H1 (cell line): ENCODE measurements at regions not wholly inside any gene's neighbourhood (a gene's known extent, or its start where the extent isn't known, plus 50 kb on each side); places are given as distances from the start of the nearest gene placed in this dataset.

Experiments
- CTCF ChIA-PET: fragments of 300-600 bp; sonication (Branson Sonifier 250); formaldehyde crosslinking; loops from one replicate; lab custom pipeline; 2021; ENCODE audit not compliant: partially characterized antibody; lab: Charles Lee
- POLR2A ChIA-PET: fragments of 300-600 bp; sonication (Branson Sonifier 250); formaldehyde crosslinking; loops from one replicate; lab custom pipeline; 2021; ENCODE audit warnings: inconsistent platforms; ENCODE audit not compliant: partially characterized antibody; lab: Charles Lee
- DNase-seq, 2 experiments: peaks; one replicate each; pipeline versions ENCODE4 v3.0.0 to v3.0.0-alpha.2; 2010 to 2022; ENCODE audit warnings: low spot score in 2 of 2, low read depth in 1 of 2, mixed read lengths in 1 of 2
- FAIRE-seq: peaks from 2 replicates; lab custom pipeline; 2011; peaks lifted over from hg19 to GRCh38; lab: Jason Lieb, UNC
- H2AFZ ChIP-seq: 2 replicates; pipeline ENCODE4 v1.8.1; 2012; ENCODE audit warnings: low read length, inconsistent platforms
- H2AK5ac ChIP-seq: 2 replicates; pipeline ENCODE4 v1.6.1; 2013; ENCODE audit warnings: low read depth, low read length
- H2BK120ac ChIP-seq: replicated peaks from 2 replicates; pipeline ENCODE3; 2013; ENCODE audit warnings: low read depth, low read length, inconsistent platforms
- H2BK12ac ChIP-seq: 2 replicates; pipeline ENCODE4 v1.6.1; 2013; ENCODE audit warnings: low read depth, low read length
- H2BK15ac ChIP-seq: 2 replicates; pipeline ENCODE4 v1.6.1; 2013; ENCODE audit warnings: low read length
- H2BK20ac ChIP-seq: 2 replicates; pipeline ENCODE4 v1.6.1; 2013; ENCODE audit warnings: low read length
- H2BK5ac ChIP-seq: 2 replicates; pipeline ENCODE4 v1.6.1; 2013; ENCODE audit warnings: low read depth, low read length
- H3K14ac ChIP-seq: 2 replicates; pipeline ENCODE4 v1.6.1; 2013; ENCODE audit warnings: inconsistent platforms; ENCODE audit not compliant: insufficient read length
- H3K18ac ChIP-seq: 2 replicates; pipeline ENCODE4 v1.6.1; 2013; ENCODE audit warnings: low read length; ENCODE audit errors: extremely low read depth
- H3K23ac ChIP-seq: 2 replicates; pipeline ENCODE4 v1.6.1; 2013; ENCODE audit warnings: inconsistent platforms; ENCODE audit not compliant: insufficient read length
- H3K23me2 ChIP-seq: 2 replicates; pipeline ENCODE4 v1.6.1; 2013; ENCODE audit warnings: low read depth, low read length
- H3K27ac ChIP-seq: 2 replicates; pipeline ENCODE4 v1.6.1; 2011; ENCODE audit warnings: low read depth, low read length, inconsistent platforms
- H3K27me3 ChIP-seq, 4 experiments: replicated peaks in 1 of 4; 1 replicate in 1 of 4; 2 replicates in 3 of 4; pipeline versions ENCODE4 v1.6.1 to v1.8.1; 2011 to 2013; ENCODE audit warnings: low read length in 3 of 4, mild to moderate bottlenecking in 3 of 4, inconsistent platforms in 2 of 4, mixed read lengths in 2 of 4, moderate library complexity in 1 of 4; ENCODE audit not compliant: control insufficient read depth in 3 of 4, insufficient read depth in 3 of 4; ENCODE audit errors: extremely low read depth in 1 of 4
- H3K36me3 ChIP-seq, 4 experiments: 2 replicates each; pipeline versions ENCODE4 v1.6.1 to v1.8.1; 2011 to 2013; ENCODE audit warnings: mild to moderate bottlenecking in 4 of 4, low read length in 3 of 4, moderate library complexity in 2 of 4, control low read depth in 1 of 4, inconsistent platforms in 1 of 4; ENCODE audit not compliant: insufficient read depth in 4 of 4, control insufficient read depth in 2 of 4
- H3K4ac ChIP-seq: replicated peaks from 2 replicates; pipeline ENCODE3; 2013; ENCODE audit warnings: low read length, low read depth, mixed read lengths, inconsistent platforms; ENCODE audit not compliant: insufficient read length
- H3K4me1 ChIP-seq, 4 experiments: replicated peaks in 1 of 4; 1 replicate in 1 of 4; 2 replicates in 3 of 4; pipeline versions ENCODE4 v1.6.1 to v1.8.1; 2011 to 2013; ENCODE audit warnings: low read length in 3 of 4, inconsistent platforms in 2 of 4, mixed read lengths in 1 of 4; ENCODE audit not compliant: insufficient read depth in 4 of 4, control insufficient read depth in 3 of 4
- H3K4me2 ChIP-seq, 2 experiments: 2 replicates each; pipeline versions ENCODE4 v1.6.1 to v1.8.1; 2011 to 2013; ENCODE audit warnings: low read depth in 2 of 2, low read length in 2 of 2, control low read depth in 1 of 2, inconsistent platforms in 1 of 2, mild to moderate bottlenecking in 1 of 2; ENCODE audit not compliant: insufficient read depth in 1 of 2
- H3K4me3 ChIP-seq, 4 experiments: fragments of 200-600, 300-600 bp in 1 of 4; sonication (generic), shearing (Covaris generic), sonication (Bioruptor Twin) in 1 of 4; 2 replicates each; pipeline versions ENCODE4 v1.5.1 to v1.8.1; 2011 to 2016; ENCODE audit warnings: low read length in 4 of 4, low read depth in 3 of 4, control low read depth in 2 of 4, inconsistent platforms in 2 of 4, mild to moderate bottlenecking in 2 of 4, mixed read lengths in 1 of 4, moderate library complexity in 1 of 4; ENCODE audit not compliant: insufficient read depth in 2 of 4; ENCODE audit errors: extremely low read depth in 1 of 4
- H3K56ac ChIP-seq: replicated peaks from 2 replicates; pipeline ENCODE3; 2013; ENCODE audit warnings: low read depth, mild to moderate bottlenecking, mixed read lengths, low read length, inconsistent platforms; ENCODE audit not compliant: insufficient read length
- H3K79me1 ChIP-seq: 2 replicates; pipeline ENCODE4 v1.6.1; 2013; ENCODE audit warnings: low read depth, low read length, control low read depth
- H3K79me2 ChIP-seq, 2 experiments: 2 replicates each; pipeline versions ENCODE4 v1.6.1 to v1.8.1; 2012 to 2013; ENCODE audit warnings: low read length in 2 of 2, mild to moderate bottlenecking in 2 of 2, inconsistent platforms in 1 of 2; ENCODE audit not compliant: insufficient read depth in 2 of 2, control insufficient read depth in 1 of 2
- H3K9ac ChIP-seq, 4 experiments: replicated peaks in 1 of 4; 1 replicate in 1 of 4; 2 replicates in 3 of 4; pipeline versions ENCODE4 v1.6.1 to v1.8.1; 2011 to 2013; ENCODE audit warnings: low read depth in 3 of 4, low read length in 3 of 4, control low read depth in 2 of 4, mild to moderate bottlenecking in 2 of 4, moderate library complexity in 2 of 4, inconsistent platforms in 1 of 4; ENCODE audit errors: extremely low read depth in 1 of 4
- H3K9me3 ChIP-seq, 2 experiments: 2 replicates each; pipeline versions ENCODE4 v1.6.1 to v1.8.1; 2012 to 2013; ENCODE audit warnings: mild to moderate bottlenecking in 2 of 2, moderate library complexity in 2 of 2, control low read depth in 1 of 2, inconsistent platforms in 1 of 2, low read depth in 1 of 2, low read length in 1 of 2, mixed read lengths in 1 of 2; ENCODE audit not compliant: insufficient read depth in 2 of 2
- H4K20me1 ChIP-seq, 2 experiments: replicated peaks in 1 of 2; 2 replicates each; pipeline versions ENCODE3 to v1.8.1; 2011 to 2013; ENCODE audit warnings: inconsistent platforms in 2 of 2, low read length in 2 of 2, mild to moderate bottlenecking in 1 of 2; ENCODE audit not compliant: insufficient read depth in 2 of 2, control insufficient read depth in 1 of 2
- H4K5ac ChIP-seq: 2 replicates; pipeline ENCODE4 v1.6.1; 2013; ENCODE audit warnings: low read length, low read depth, mixed read lengths, inconsistent platforms; ENCODE audit not compliant: insufficient read length
- H4K8ac ChIP-seq: 2 replicates; pipeline ENCODE4 v1.8.0; 2013; ENCODE audit warnings: mild to moderate bottlenecking, moderate library complexity, low read length, inconsistent platforms; ENCODE audit not compliant: insufficient read depth; ENCODE audit errors: extremely low read depth
- H4K91ac ChIP-seq: replicated peaks from 2 replicates; pipeline ENCODE3; 2013; ENCODE audit warnings: low read length, mixed read lengths, inconsistent platforms; ENCODE audit not compliant: insufficient read length
- BRCA1 ChIP-seq: IDR thresholded peaks from 2 replicates; pipeline ENCODE4 v1.6.1; 2012; ENCODE audit warnings: low read depth, low read length, improper control_type of control experiment
- CBX5 ChIP-seq: fragments of 300-800, 300-1000 bp; sonication (generic); IDR thresholded peaks from 2 replicates; pipeline ENCODE4 v1.7.1; 2016; ENCODE audit warnings: antibody characterized with exemption, low read length, low read depth
- CBX8 ChIP-seq: fragments of 300-800, 300-1000 bp; sonication (generic); IDR thresholded peaks from 2 replicates; pipeline ENCODE4 v1.7.1; 2016; ENCODE audit warnings: low read depth, low read length, borderline replicate concordance
- E2F6 ChIP-seq: IDR thresholded peaks from 2 replicates; pipeline ENCODE4 v1.6.1; 2012; ENCODE audit warnings: inconsistent platforms
- HDAC6 ChIP-seq: IDR thresholded peaks from one replicate; pipeline ENCODE4 v1.7.1; 2012; ENCODE audit warnings: low read depth, mild to moderate bottlenecking, inconsistent platforms, low read length, moderate library complexity
- JUND ChIP-seq: IDR thresholded peaks from 2 replicates; pipeline ENCODE4 v1.6.1; 2011; ENCODE audit warnings: mild to moderate bottlenecking, improper control_type of control experiment, low read length
- KDM4A ChIP-seq: IDR thresholded peaks from one replicate; pipeline ENCODE4 v1.7.1; 2012; ENCODE audit warnings: low read depth, mild to moderate bottlenecking, moderate library complexity, low read length, inconsistent platforms; ENCODE audit not compliant: severe bottlenecking
- MAX ChIP-seq: IDR thresholded peaks from 2 replicates; pipeline ENCODE4 v1.6.1; 2012; ENCODE audit warnings: inconsistent platforms
- RAD21 ChIP-seq, 2 experiments: IDR thresholded peaks in 1 of 2; conservative IDR thresholded peaks in 1 of 2; 2 replicates each; pipeline ENCODE4 v1.6.1; 2011; ENCODE audit warnings: low read depth in 2 of 2, low read length in 2 of 2, improper control_type of control experiment in 1 of 2, inconsistent platforms in 1 of 2, mild to moderate bottlenecking in 1 of 2, moderate library complexity in 1 of 2
- SIN3A ChIP-seq, 2 experiments: IDR thresholded peaks in 1 of 2; conservative IDR thresholded peaks in 1 of 2; 2 replicates each; pipeline ENCODE4 v1.6.1; 2011 to 2012; ENCODE audit warnings: low read length in 2 of 2, improper control_type of control experiment in 1 of 2, low read depth in 1 of 2, mild to moderate bottlenecking in 1 of 2
- SIRT6 ChIP-seq: IDR thresholded peaks from one replicate; pipeline ENCODE4 v1.7.1; 2012; ENCODE audit warnings: low read length, inconsistent platforms
- SIX5 ChIP-seq: IDR thresholded peaks from 2 replicates; pipeline ENCODE4 v1.6.1; 2011; ENCODE audit warnings: mild to moderate bottlenecking, low read depth, low read length
- TBP ChIP-seq: IDR thresholded peaks from 2 replicates; pipeline ENCODE4 v1.6.1; 2011; ENCODE audit warnings: low read depth, low read length, improper control_type of control experiment
- TEAD4 ChIP-seq: IDR thresholded peaks from 2 replicates; pipeline ENCODE4 v1.6.1; 2012; ENCODE audit warnings: low read depth, low read length, inconsistent platforms, mixed read lengths
- YY1 ChIP-seq: IDR thresholded peaks from 2 replicates; pipeline ENCODE4 v1.6.1; 2011; ENCODE audit warnings: low read depth, mild to moderate bottlenecking, low read length
- WGBS, 2 experiments: shearing (Covaris generic) in 1 of 2; methylation state at CpG; one replicate each; pipeline versions ENCODE4 v1.1.6 to v1.1.7; 2013 to 2015; ENCODE audit warnings: low lambda C conversion rate in 2 of 2, mixed read lengths in 2 of 2, inconsistent platforms in 1 of 2, low coverage in 1 of 2, missing lambda C conversion rate in 1 of 2; ENCODE audit not compliant: insufficient replicate concordance in 2 of 2, insufficient coverage in 1 of 2, insufficient read length in 1 of 2; ENCODE audit errors: extremely low coverage in 1 of 2, missing lambda C conversion rate in 1 of 2; 5-methylcytosine and 5-hydroxymethylcytosine counted together

GRCh38 chr4:130238121-130238520 lies 1142.2 kb downstream of the C4orf33 start:
- Histone ChIP-seq H2BK12ac (no peak overlapping the region), H3K4me1 (no peaks in the 10 kb centered on the region), H3K4me2 (no peak overlapping the region), H3K36me3 (no peaks in the 10 kb centered on the region), H2BK5ac (no peak overlapping the region), H3K9ac (no peak overlapping the region), H4K20me1 (no peaks in the 10 kb centered on the region), H4K91ac (no peak overlapping the region), H4K5ac (no peak overlapping the region), H3K23me2 (no peaks in the 10 kb centered on the region), H3K27me3 (no peaks in the 10 kb centered on the region), H3K4ac (no peak overlapping the region), H3K56ac (no peak overlapping the region), H2AFZ (no peak overlapping the region), H2BK120ac (no peak overlapping the region), H3K79me2 (no peaks in the 10 kb centered on the region), H2BK15ac (no peak overlapping the region), H4K8ac (no peak overlapping the region), H3K18ac (no peak overlapping the region), H3K23ac (no peak overlapping the region), H3K27ac (no peak overlapping the region), H3K9me3 (no peaks in the 10 kb centered on the region), H3K14ac (no peak overlapping the region), H2AK5ac (no peak overlapping the region), H3K4me3 (no peak overlapping the region), H2BK20ac (no peak overlapping the region), H3K79me1 (no peaks in the 10 kb centered on the region)
- CTCF ChIA-PET: no interaction called here
- no peak for DNase-seq
- 88% methylated on average over 3 of the region's 3 CpGs; no CpG with 5 or more reads in 1 of the 2 experiments for WGBS, 2 experiments
- FAIRE-seq: no peak
- POLR2A ChIA-PET: no interaction called here
- TF ChIP-seq BRCA1 (no peak), SIRT6 (no peak), TEAD4 (no peak), CBX8 (no peak), HDAC6 (no peak), SIX5 (no peak), CBX5 (no peak), JUND (no peak), YY1 (no peak), E2F6 (no peak), KDM4A (no peak), MAX (no peak), TBP (no peak), RAD21 (IDR thresholded peaks at IDR 0.05 in 1 of 2, conservative IDR thresholded peaks at IDR 0.05 in 1 of 2; ENCODE audit: low read depth in 2 of 2, low read length in 2 of 2) (no peak), SIN3A (conservative IDR thresholded peaks at IDR 0.05 in 1 of 2, IDR thresholded peaks at IDR 0.05 in 1 of 2; ENCODE audit: low read depth in 1 of 2, low read length in 2 of 2) (no peak)
